Colonic mucosa (tissue), 4 donors: ENCODE measurements at regions not wholly inside any gene's neighbourhood (a gene's known extent, or its start where the extent isn't known, plus 50 kb on each side); places are given as distances from the start of the nearest gene placed in this dataset.

Experiments used
- DNase-seq: peaks from one replicate; pipeline ENCODE4 v3.0.0-alpha.2; 2020
- H3K27ac ChIP-seq: fragments of 200-600 bp; one replicate; pipeline ENCODE4 v1.8.0; 2021
- H3K27me3 ChIP-seq: fragments of 200-600 bp; one replicate; pipeline ENCODE4 v1.8.0; 2021
- H3K36me3 ChIP-seq: fragments of 200-600 bp; one replicate; pipeline ENCODE4 v1.8.0; 2021
- H3K4me1 ChIP-seq: fragments of 200-600 bp; one replicate; pipeline ENCODE4 v1.8.0; 2021; ENCODE audit warnings: mild to moderate bottlenecking
- H3K4me3 ChIP-seq: fragments of 200-600 bp; one replicate; pipeline ENCODE4 v1.8.0; 2021
- H3K9ac ChIP-seq, 2 donors: one replicate each; pipeline ENCODE4 v1.7.0; 2013; ENCODE audit warnings: control low read depth in 2 of 2, low read depth in 2 of 2, low read length in 2 of 2
- H3K9me3 ChIP-seq: fragments of 200-600 bp; one replicate; pipeline ENCODE4 v1.8.0; 2021
- CTCF ChIP-seq: fragments of 200-600 bp; IDR thresholded peaks from one replicate; pipeline ENCODE4 v1.8.0; 2022; ENCODE audit warnings: antibody characterized with exemption, mild to moderate bottlenecking
- intact Hi-C: fragments of 100-400 bp; cut with DNase I; formaldehyde crosslinking; loops from one replicate; pipeline ENCODE4 v1.14.1; 2022
- donor health status: healthy.
- donor health status: DM: no; HTN: no; CAD: no.
- donor health status: DM: no; HTN: no; CAD: no.

- H3K4me3 ChIP-seq, result no peak overlapping the region
- no peak overlapping the region for H3K9ac ChIP-seq
- DNase-seq, result no peak
- no peak overlapping the region for H3K27ac ChIP-seq
- no peak for TF ChIP-seq CTCF
- intact Hi-C loops, result no loop called here
- H3K9me3 ChIP-seq, result no peaks in the 10 kb centered on the region
- H3K36me3 ChIP-seq, result no peaks in the 10 kb centered on the region
- H3K27me3 ChIP-seq, result no peaks in the 10 kb centered on the region
- no peaks in the 10 kb centered on the region for H3K4me1 ChIP-seq
Measured at GRCh38 chr5:97529354-97529985, 346.4 kb upstream of the RIOK2 start.

- intact Hi-C loops, result no loop called here
- Histone ChIP-seq H3K9ac (no peak overlapping the region), H3K4me1 (no peaks in the 10 kb centered on the region), H3K27ac (no peak overlapping the region), H3K27me3 (no peaks in the 10 kb centered on the region), H3K36me3 (no peaks in the 10 kb centered on the region), H3K4me3 (no peak overlapping the region), H3K9me3 (no peaks in the 10 kb centered on the region)
- no peak for TF ChIP-seq CTCF
- no peak for DNase-seq
Measured at GRCh38 chr5:97531549-97531948, 348.5 kb upstream of the RIOK2 start.

GRCh38 chr5:97534166-97534565, 351.1 kb upstream of the RIOK2 start:
- Histone ChIP-seq H3K4me1 (no peaks in the 10 kb centered on the region), H3K9ac (no peak overlapping the region), H3K36me3 (no peaks in the 10 kb centered on the region), H3K9me3 (no peaks in the 10 kb centered on the region), H3K4me3 (no peak overlapping the region), H3K27me3 (no peaks in the 10 kb centered on the region), H3K27ac (no peak overlapping the region)
- TF ChIP-seq CTCF, result peak; percentile 41
- intact Hi-C loops, result no loop called here
- peak; percentile 36 for DNase-seq

- Histone ChIP-seq H3K36me3 (no peaks in the 10 kb centered on the region), H3K4me3 (no peak overlapping the region), H3K9me3 (no peaks in the 10 kb centered on the region), H3K4me1 (no peaks in the 10 kb centered on the region), H3K27ac (no peak overlapping the region), H3K27me3 (no peaks in the 10 kb centered on the region), H3K9ac (no peak overlapping the region)
- no peak for DNase-seq
- intact Hi-C loops, result no loop called here
- TF ChIP-seq CTCF, result no peak
Measured at GRCh38 chr5:97536683-97537082, 353.6 kb upstream of the RIOK2 start.

GRCh38 chr5:97538912-97539311, 355.9 kb upstream of the RIOK2 start:
- H3K4me1 ChIP-seq, result no peaks in the 10 kb centered on the region

More at GRCh38 chr5:97538912-97539311, 355.9 kb upstream of the RIOK2 start:
- no peaks in the 10 kb centered on the region for H3K27me3 ChIP-seq
- no peaks in the 10 kb centered on the region for H3K36me3 ChIP-seq
- no peak for DNase-seq
- H3K4me3 ChIP-seq, result no peak overlapping the region
- no peaks in the 10 kb centered on the region for H3K9me3 ChIP-seq
- no peak for TF ChIP-seq CTCF
- no peak overlapping the region for H3K27ac ChIP-seq
- intact Hi-C loops, result no loop called here
- no peak overlapping the region for H3K9ac ChIP-seq
